H1 (cell line): ENCODE measurements at regions not wholly inside any gene's neighbourhood (a gene's known extent, or its start where the extent isn't known, plus 50 kb on each side); places are given as distances from the start of the nearest gene placed in this dataset.

ENCODE experiments used
- CBX8 ChIP-seq: fragments of 300-800, 300-1000 bp; sonication (generic); IDR thresholded peaks from 2 replicates; pipeline ENCODE4 v1.7.1; 2016; ENCODE audit warnings: low read depth, low read length, borderline replicate concordance
- EP300 ChIP-seq, 2 experiments: IDR thresholded peaks; 1 replicate in 1 of 2; 2 replicates in 1 of 2; pipeline ENCODE4 v1.6.1; 2011 to 2012; ENCODE audit warnings: low read depth in 2 of 2, low read length in 2 of 2, mild to moderate bottlenecking in 2 of 2, borderline replicate concordance in 1 of 2, inconsistent platforms in 1 of 2, moderate library complexity in 1 of 2
- POLR2A ChIP-seq, 2 experiments: IDR thresholded peaks; 1 replicate in 1 of 2; 2 replicates in 1 of 2; pipeline ENCODE4 v1.6.1; 2011; ENCODE audit warnings: low read depth in 2 of 2, low read length in 2 of 2, mild to moderate bottlenecking in 2 of 2; ENCODE audit errors: control extremely low read depth in 1 of 2
- POLR2AphosphoS5 ChIP-seq: IDR thresholded peaks from 2 replicates; pipeline ENCODE4 v1.6.1; 2011; ENCODE audit warnings: low read depth, low read length
- TF ChIP-seq, protein P1 (sequence below), 3 experiments: IDR thresholded peaks; 1 replicate in 2 of 3; 2 replicates in 1 of 3; pipeline versions ENCODE4 v1.5.1 to v1.6.1; 2011; ENCODE audit warnings: low read length in 3 of 3, mild to moderate bottlenecking in 3 of 3, inconsistent platforms in 2 of 3, low read depth in 1 of 3, moderate library complexity in 1 of 3; ENCODE audit not compliant: insufficient read depth in 1 of 3; ENCODE audit errors: control extremely low read depth in 1 of 3

DNA sequence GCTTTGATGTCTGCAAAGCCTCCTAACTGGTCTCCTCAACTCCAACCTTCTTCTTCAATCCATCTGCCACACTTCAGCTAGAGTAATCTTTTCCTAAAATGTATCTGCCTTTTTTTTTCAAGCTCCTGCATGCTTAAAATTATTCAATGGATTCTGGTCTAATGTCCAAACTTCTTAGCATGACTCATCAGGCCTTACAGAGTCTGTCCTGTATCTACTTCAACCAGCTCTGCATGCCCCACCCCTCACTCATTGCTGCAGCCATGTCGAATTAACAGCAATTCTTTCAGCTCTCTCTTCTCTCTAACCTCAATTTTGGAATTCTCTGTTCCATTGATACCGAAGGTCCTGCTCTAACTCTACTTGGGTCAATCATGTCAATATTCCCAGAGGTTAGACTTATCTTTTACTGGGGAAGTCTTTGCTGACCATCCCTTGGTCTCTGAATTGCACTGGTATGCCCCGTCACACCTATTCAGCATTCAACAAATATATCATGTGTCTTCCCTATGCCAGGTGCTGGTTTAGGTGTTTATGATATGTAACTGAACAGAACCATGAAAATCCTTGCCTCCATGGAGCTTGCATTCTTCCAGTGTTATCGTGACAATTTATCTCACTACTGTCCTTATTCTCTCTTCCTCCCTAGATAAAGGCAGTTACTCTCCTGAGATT, 88.5 kb upstream of the NANOGP8 start:
- TF ChIP-seq, protein P1, sequence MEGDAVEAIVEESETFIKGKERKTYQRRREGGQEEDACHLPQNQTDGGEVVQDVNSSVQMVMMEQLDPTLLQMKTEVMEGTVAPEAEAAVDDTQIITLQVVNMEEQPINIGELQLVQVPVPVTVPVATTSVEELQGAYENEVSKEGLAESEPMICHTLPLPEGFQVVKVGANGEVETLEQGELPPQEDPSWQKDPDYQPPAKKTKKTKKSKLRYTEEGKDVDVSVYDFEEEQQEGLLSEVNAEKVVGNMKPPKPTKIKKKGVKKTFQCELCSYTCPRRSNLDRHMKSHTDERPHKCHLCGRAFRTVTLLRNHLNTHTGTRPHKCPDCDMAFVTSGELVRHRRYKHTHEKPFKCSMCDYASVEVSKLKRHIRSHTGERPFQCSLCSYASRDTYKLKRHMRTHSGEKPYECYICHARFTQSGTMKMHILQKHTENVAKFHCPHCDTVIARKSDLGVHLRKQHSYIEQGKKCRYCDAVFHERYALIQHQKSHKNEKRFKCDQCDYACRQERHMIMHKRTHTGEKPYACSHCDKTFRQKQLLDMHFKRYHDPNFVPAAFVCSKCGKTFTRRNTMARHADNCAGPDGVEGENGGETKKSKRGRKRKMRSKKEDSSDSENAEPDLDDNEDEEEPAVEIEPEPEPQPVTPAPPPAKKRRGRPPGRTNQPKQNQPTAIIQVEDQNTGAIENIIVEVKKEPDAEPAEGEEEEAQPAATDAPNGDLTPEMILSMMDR (IDR thresholded peaks at IDR 0.05; ENCODE audit: control extremely low read depth in 1 of 3, insufficient read depth in 1 of 3, low read depth in 1 of 3, low read length in 3 of 3) = no peak
- TF ChIP-seq POLR2AphosphoS5 (no peak), EP300 (IDR thresholded peaks at IDR 0.05; ENCODE audit: borderline replicate concordance in 1 of 2, low read depth in 2 of 2, low read length in 2 of 2) (no peak), CBX8 (no peak), POLR2A (IDR thresholded peaks at IDR 0.05; ENCODE audit: control extremely low read depth in 1 of 2, low read depth in 2 of 2, low read length in 2 of 2) (no peak)
